Mucosa of stomach (tissue), 1 donor: ENCODE measurements at regions not wholly inside any gene's neighbourhood (a gene's known extent, or its start where the extent isn't known, plus 50 kb on each side); places are given as distances from the start of the nearest gene placed in this dataset.

Experiments
- H3K27me3 ChIP-seq: one replicate; pipeline ENCODE4 v1.7.0; 2013; ENCODE audit warnings: mild to moderate bottlenecking, low read length; ENCODE audit not compliant: control insufficient read depth, insufficient read depth
- H3K36me3 ChIP-seq: one replicate; pipeline ENCODE4 v1.7.0; 2013; ENCODE audit warnings: low read length; ENCODE audit not compliant: control insufficient read depth, insufficient read depth
- H3K4me1 ChIP-seq: one replicate; pipeline ENCODE4 v1.7.0; 2013; ENCODE audit warnings: mild to moderate bottlenecking, low read length; ENCODE audit not compliant: control insufficient read depth, insufficient read depth
- H3K4me3 ChIP-seq: one replicate; pipeline ENCODE4 v1.7.0; 2013; ENCODE audit warnings: low read length
- H3K9ac ChIP-seq: one replicate; pipeline ENCODE4 v1.7.0; 2013; ENCODE audit warnings: mild to moderate bottlenecking, low read length, moderate library complexity
- H3K9me3 ChIP-seq: one replicate; pipeline ENCODE4 v1.7.0; 2013; ENCODE audit warnings: mild to moderate bottlenecking, low read length, moderate library complexity; ENCODE audit not compliant: control insufficient read depth
- donor health status: Pancreatic carcinoma.

- Histone ChIP-seq H3K27me3 (no peaks in the 10 kb centered on the region), H3K9me3 (no peaks in the 10 kb centered on the region), H3K36me3 (no peaks in the 10 kb centered on the region), H3K9ac (no peak overlapping the region), H3K4me1 (no peaks in the 10 kb centered on the region), H3K4me3 (no peak overlapping the region)
Measured at GRCh38 chr1:67514300-67514699, 84.1 kb upstream of the SERBP1 start.

- Histone ChIP-seq H3K4me3 (no peak overlapping the region), H3K27me3 (no peaks in the 10 kb centered on the region), H3K9ac (no peak overlapping the region), H3K4me1 (no peaks in the 10 kb centered on the region), H3K36me3 (no peaks in the 10 kb centered on the region), H3K9me3 (no peaks in the 10 kb centered on the region)
Measured at GRCh38 chr1:67514786-67515185, 84.6 kb upstream of the SERBP1 start.

GRCh38 chr1:67515324-67516080 is 85.3 kb upstream of the SERBP1 start:
- H3K9me3 ChIP-seq: no peaks in the 10 kb centered on the region
- H3K9ac ChIP-seq: no peak overlapping the region
- H3K36me3 ChIP-seq: no peaks in the 10 kb centered on the region
- no peak overlapping the region for H3K4me3 ChIP-seq
- no peaks in the 10 kb centered on the region for H3K27me3 ChIP-seq
- no peaks in the 10 kb centered on the region for H3K4me1 ChIP-seq

- Histone ChIP-seq H3K27me3 (no peaks in the 10 kb centered on the region), H3K9me3 (no peaks in the 10 kb centered on the region), H3K4me1 (no peaks in the 10 kb centered on the region), H3K9ac (no peak overlapping the region), H3K36me3 (no peaks in the 10 kb centered on the region), H3K4me3 (no peak overlapping the region)
Measured at GRCh38 chr1:67517046-67517445, 86.8 kb upstream of the SERBP1 start.

- Histone ChIP-seq H3K27me3 (no peaks in the 10 kb centered on the region), H3K4me3 (no peak overlapping the region), H3K9ac (no peak overlapping the region), H3K36me3 (no peaks in the 10 kb centered on the region), H3K4me1 (peaks cover 5% of the 10 kb centered on the region), H3K9me3 (no peaks in the 10 kb centered on the region)
Measured at GRCh38 chr1:67522001-67522441, 91.8 kb upstream of the SERBP1 start.

GRCh38 chr1:67522793-67523192 is 92.6 kb upstream of the SERBP1 start:
- H3K27me3 ChIP-seq: no peaks in the 10 kb centered on the region
- no peaks in the 10 kb centered on the region for H3K36me3 ChIP-seq
- H3K9me3 ChIP-seq: no peaks in the 10 kb centered on the region
- H3K4me1 ChIP-seq: peaks cover 5% of the 10 kb centered on the region
- H3K9ac ChIP-seq: no peak overlapping the region
- no peak overlapping the region for H3K4me3 ChIP-seq

GRCh38 chr1:67524143-67525052 is 94.2 kb upstream of the SERBP1 start:
- Histone ChIP-seq H3K27me3 (no peaks in the 10 kb centered on the region), H3K9ac (no peak overlapping the region), H3K4me1 (peaks cover 5% of the 10 kb centered on the region), H3K36me3 (no peaks in the 10 kb centered on the region), H3K4me3 (no peak overlapping the region), H3K9me3 (no peaks in the 10 kb centered on the region)

GRCh38 chr1:67525053-67525760 is 95.0 kb upstream of the SERBP1 start:
- no peaks in the 10 kb centered on the region for H3K27me3 ChIP-seq
- no peak overlapping the region for H3K9ac ChIP-seq
- no peaks in the 10 kb centered on the region for H3K9me3 ChIP-seq
- peaks cover 5% of the 10 kb centered on the region for H3K4me1 ChIP-seq
- H3K4me3 ChIP-seq: no peak overlapping the region
- H3K36me3 ChIP-seq: no peaks in the 10 kb centered on the region

- Histone ChIP-seq H3K9ac (no peak overlapping the region), H3K27me3 (no peaks in the 10 kb centered on the region), H3K9me3 (no peaks in the 10 kb centered on the region), H3K4me1 (peaks cover 10% of the 10 kb centered on the region), H3K36me3 (no peaks in the 10 kb centered on the region), H3K4me3 (no peak overlapping the region)
Measured at GRCh38 chr1:67528141-67528540, 97.9 kb upstream of the SERBP1 start.

- Histone ChIP-seq H3K9ac (no peak overlapping the region), H3K36me3 (no peaks in the 10 kb centered on the region), H3K27me3 (no peaks in the 10 kb centered on the region), H3K4me1 (peaks cover 14% of the 10 kb centered on the region), H3K9me3 (no peaks in the 10 kb centered on the region), H3K4me3 (no peak overlapping the region)
Measured at GRCh38 chr1:67530071-67530470, 99.9 kb upstream of the SERBP1 start.

- no peaks in the 10 kb centered on the region for H3K27me3 ChIP-seq
- H3K36me3 ChIP-seq: no peaks in the 10 kb centered on the region
- H3K9me3 ChIP-seq: no peaks in the 10 kb centered on the region
- H3K4me3 ChIP-seq: no peak overlapping the region
- no peak overlapping the region for H3K9ac ChIP-seq
- H3K4me1 ChIP-seq: peaks cover 19% of the 10 kb centered on the region
Measured at GRCh38 chr1:67532452-67533216, 102.4 kb upstream of the SERBP1 start.
